Activated effector memory CD4-positive, alpha-beta T cell treated with Interleukin-2 at 50 U/mL for 16 hours (primary cell): ENCODE measurements at regions not wholly inside any gene's neighbourhood (a gene's known extent, or its start where the extent isn't known, plus 50 kb on each side); places are given as distances from the start of the nearest gene placed in this dataset.
"Not testable (repeated sequence)": the region's sequence is repeated elsewhere in the genome, so short reads cannot be mapped to it uniquely, and the experiment has no call there.

Experiments used
- DNase-seq: peaks from one replicate; pipeline ENCODE4 v3.0.0-alpha.2; 2020

DNA sequence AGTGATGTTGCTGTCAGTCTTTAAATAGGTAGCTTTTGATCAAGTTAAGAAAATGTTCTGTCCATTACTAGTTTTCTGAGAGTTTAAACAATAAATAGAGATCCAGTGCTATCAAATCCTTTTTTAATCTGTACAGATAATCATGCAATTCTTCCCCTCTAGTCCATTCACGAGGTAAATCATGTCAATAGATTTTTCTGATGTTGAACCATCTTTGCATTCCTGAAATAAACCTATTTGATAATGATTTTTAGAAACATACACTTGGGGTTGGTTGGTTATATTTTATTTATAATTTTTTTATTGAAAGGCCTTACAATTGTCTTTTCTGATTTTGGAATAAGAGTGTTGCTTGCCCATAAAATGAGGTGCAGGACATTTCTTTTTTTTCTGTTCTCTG lies 95.0 kb downstream of the FAM53A start:
- no peak for DNase-seq

DNA sequence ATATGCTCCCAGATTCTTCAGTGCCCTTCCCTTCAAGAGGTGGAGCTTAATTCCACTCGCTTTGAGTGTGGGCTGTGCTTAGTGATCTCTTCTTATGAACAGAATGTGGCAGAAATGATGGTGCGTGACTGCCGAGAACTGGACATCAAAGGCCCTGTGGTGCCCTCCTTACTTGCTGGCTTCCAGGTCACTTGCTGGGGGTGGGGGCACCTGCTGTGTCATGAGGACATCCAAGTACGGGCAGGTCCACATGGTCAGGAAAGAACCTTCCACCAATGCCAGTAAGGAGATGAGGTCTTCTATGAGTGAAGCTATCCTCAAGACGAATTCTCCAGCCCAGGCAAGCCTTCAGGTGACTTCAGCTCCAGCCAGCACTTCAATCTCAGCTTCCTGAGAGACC lies 95.8 kb downstream of the FAM53A start:
- DNase-seq: no peak

DNA sequence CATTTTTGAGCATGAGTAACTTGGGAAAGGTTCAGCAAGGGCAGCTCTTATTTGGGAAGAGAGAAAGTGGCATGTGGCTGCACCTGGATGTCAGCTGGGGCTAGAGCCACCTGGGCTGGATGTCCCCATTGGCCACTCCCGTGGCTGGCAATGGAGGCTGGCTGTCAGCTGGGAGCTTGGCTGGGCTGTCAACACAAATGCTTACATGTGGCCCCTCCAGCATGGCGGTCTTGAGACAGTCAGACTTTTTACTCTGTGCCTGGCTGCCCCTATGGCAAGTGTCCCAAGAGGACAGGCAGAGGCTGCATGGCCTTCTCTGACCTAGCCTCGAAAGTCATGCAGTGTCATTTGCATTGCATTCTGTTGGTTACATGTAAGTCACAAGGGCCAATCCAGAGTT lies 99.6 kb downstream of the FAM53A start:
- no peak for DNase-seq

DNA sequence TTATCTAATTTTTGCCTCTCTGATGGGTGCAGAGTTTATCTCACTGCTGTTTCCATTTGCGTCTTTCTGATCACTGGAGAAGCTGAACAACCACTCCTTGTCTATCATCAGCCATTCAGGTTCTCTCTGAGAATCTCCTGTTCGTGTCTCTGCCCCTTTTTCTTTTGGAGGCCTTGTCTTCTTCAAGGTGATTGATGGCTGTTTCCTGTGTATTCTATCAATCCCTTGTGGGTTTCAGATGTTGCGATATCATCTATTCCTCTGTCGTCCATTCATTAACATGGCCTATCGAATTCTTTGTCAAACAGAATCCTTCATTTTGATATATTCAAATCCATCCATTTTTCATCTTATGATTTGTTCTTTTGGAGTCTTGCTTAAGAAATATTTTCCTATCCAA lies 100.3 kb downstream of the FAM53A start:
- no peak for DNase-seq

- no peak for DNase-seq
Observed at GRCh38 chr4:1583051-1583785, 100.9 kb downstream of the FAM53A start.

DNA sequence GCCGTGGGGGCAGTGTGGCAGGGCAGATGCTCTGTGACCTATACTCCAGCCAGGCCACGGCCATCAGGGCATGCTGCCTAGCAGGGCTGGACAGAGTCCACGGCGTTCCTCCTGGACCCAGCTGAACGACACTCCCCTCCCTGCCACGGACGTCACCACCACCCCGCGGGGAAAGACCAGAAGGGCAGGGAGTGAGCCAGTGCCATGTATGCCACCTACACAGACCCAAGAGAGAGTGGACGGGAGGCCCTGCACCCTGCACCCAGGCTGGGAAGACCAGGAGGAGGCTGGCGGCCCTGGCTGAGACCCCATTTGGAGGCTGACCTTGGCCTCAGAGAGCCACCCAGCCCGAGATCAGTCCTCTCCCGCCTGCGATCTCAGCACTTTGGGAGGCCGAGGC lies 101.9 kb downstream of the FAM53A start:
- no peak for DNase-seq

DNA sequence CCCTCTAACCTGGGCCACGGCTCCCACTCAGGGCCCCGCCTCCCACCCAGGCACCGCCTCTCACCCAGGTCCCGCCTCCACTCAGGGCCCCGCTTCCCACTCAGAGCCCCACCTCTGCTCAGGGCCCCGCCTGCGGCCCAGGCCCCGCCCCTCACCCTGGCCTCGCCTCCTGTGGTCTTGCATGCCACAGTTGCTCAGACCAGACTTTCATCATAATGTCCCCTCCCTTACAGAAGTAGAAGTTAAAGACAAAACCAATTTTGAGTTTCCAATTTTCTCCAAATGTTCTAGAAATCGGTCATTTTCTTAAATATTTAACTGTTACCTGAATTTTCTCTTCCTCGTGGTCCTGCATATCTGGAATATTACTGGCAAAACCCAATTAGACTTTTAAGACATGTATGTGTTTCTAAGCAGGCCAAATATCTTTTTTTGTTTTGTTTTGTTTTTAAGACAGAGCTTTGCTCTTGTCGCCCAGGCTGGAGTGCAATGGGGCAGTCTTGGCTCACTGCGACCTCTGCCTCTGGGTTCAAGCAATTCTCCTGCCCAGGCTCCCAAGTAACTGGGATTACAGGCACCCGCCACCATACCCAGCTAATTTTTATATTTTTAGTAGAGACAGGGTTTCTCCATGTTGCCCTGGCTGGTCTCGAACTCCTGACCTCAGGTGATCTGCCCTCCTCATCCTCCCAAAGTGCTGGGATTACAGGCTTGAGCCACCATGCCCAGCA lies 102.8 kb downstream of the FAM53A start:
- peak; percentile 85 for DNase-seq

GRCh38 chr4:1580692-1581012 lies 103.5 kb downstream of the FAM53A start:
- DNase-seq: not testable (repeated sequence)

DNA sequence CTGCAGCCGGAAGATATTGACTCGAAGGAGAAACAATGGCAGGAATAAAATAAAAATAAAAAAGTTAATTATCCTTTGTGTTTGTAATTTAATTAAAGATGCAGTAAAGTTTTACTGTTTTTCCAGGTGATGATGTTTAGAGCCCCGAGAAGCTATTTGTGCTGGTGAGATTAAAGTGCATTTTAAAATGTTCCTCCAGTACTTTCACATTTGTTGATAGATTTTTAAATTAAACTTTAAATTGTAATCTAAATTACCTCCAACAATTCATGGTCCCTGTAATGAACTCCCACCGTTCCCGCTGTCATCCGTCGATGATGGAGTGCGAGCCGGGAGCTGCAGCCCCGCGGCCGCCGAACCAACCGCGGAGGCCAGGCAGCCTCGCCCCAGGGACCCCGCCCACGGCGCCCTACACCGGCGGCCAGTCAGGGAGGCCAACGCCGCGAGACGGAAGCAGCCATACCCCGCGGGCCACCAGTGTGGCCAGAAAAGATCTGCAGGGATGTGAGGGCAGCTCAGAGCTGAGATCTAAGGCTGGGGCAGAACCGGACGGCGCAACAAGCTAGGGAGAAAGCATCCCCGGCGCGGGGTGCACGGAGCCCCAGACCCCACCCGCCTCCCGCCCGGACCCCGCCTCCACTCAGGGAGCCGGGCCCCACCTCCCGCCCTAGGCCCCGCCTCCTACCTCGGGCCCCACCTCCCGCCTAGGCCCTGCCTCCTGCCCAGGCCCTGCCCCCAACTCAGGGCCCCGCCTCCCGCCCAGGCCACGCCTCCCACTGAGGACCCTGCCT lies 104.0 kb downstream of the FAM53A start:
- DNase-seq: peak; percentile 81

DNA sequence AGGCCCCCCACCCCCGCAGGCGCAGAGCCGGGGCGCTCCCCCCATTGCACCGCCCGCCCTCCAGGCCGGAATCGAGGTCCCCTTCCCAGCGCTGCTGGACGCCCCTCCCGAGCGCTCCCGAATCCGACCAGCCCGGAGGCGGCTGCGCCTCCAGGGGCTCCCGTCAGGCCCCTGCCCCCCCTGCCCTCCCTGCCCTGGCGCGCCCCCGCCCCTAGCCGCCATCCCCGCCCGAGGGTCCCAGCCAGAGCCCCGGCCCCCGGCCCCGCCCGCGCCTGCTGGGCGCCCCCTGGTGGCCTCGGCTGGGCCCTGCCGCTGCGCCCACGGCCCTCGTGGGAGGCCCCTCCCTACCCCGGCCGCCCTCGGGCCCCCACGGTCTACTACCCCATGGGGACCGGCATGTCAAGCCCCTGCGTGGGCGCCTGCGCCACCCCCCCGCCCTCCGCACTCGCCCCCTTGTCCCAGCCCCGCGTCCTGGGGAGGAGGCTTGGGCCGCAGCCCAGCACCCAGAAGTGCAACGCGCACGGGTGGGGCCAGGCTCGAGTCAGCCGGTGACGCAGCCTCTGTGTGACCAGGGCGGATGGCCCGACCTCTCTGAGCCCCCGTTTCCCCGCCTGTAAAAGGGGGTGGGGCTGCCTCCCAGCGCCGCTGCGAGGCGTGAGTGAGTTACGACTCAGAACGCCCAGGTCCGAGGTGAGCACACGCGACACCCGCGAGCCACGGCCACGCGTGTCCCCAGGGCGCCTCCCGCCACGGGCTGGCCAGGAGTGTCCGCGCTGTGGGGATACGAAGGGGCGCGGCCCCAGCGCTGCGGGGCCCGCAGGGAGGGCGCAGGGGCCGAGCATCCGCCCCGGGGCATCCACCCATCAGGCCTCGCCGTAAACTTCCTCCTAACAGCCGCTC lies 104.9 kb downstream of the FAM53A start:
- DNase-seq: peak; percentile 70

DNA sequence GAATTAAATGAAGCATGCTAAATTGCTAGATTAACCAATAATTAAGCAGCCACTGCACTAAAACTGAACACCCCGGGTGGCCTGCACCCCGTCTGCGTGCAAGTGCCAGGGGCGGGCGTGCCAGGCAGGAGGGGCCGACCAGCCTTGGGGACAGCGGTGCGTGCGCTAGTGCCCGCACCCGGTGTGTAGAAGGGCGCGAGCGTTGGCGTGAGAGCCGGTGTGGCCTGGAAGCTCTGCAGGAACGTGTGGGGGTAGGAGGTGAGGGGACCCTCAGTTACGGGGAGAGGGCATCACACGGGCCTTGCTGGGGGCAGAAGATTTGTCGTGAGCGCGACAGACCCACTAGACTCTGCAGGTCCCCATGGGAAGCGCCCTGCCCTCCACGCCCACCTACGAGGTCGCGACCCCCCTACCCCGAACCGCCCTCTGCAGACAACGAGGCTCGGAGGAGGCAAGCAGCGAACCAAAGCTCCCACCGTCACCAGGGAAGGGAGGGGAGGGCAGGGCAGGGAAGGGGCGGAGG lies 105.8 kb downstream of the FAM53A start:
- no peak for DNase-seq

GRCh38 chr4:1577822-1578217 lies 106.3 kb downstream of the FAM53A start:
- no peak for DNase-seq

- DNase-seq: no peak
Observed at GRCh38 chr4:1576961-1577821, 106.9 kb downstream of the FAM53A start.

- DNase-seq: no peak
Observed at GRCh38 chr4:1576304-1576960, 107.7 kb downstream of the FAM53A start.

DNA sequence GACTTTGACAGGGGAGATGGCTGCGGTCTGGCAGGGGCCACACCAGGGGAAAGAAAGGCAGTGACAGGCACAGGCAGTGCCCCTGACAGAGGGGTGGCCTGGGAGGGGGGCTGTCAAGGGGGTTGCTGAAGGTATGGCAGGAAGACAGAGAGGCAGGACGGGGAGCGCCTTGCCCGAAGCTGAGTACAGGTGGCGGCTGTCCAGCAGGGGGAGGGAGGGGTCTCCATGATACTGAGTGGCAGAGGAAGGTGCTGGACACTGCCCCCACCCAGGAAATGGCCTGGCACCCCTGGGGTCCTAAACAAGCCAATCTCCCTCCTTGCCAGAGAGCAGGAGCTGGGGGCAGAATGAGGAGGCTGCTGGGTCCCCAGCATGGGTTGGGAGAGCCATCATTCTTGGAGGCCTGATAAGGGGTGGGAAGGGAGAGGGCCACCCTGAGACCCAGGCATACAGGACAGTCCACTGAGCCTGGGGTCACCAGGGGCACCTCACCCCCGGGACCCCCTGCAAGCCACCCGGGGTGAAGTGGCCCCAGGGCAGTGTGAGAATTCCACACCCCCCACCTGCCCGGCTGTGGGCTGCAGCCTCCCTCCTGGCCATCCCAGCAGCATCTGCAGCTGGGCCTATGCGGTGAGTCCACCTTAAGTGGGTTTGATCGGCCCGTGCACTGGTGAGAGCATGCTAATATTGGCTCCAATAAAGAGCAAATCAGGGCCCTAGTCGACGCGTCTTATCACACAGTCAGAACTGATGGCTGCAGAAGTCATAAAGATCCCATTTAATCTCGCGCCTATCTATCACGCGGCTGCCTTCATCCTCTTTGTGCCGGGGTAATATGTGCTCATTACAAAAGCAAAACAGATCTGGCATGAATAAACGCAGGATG lies 108.5 kb downstream of the FAM53A start:
- DNase-seq: no peak

- DNase-seq: no peak
Observed at GRCh38 chr4:1574601-1575417, 109.3 kb downstream of the FAM53A start.

- DNase-seq: no peak
Observed at GRCh38 chr4:1573830-1574459, 110.2 kb downstream of the FAM53A start.

GRCh38 chr4:1572964-1573720 lies 111.0 kb downstream of the FAM53A start:
- no peak for DNase-seq
